ENCODE measurements at regions not wholly inside any gene's neighbourhood (a gene's known extent, or its start where the extent isn't known, plus 50 kb on each side); places are given as distances from the start of the nearest gene placed in this dataset.

GRCh38 chr5:12759377-12759776 lies 855.1 kb upstream of the CTNND2 start:
- H3K27me3 ChIP-seq (ENCODE audit: insufficient read depth): no peaks in the 10 kb centered on the region
- no peaks in the 10 kb centered on the region for H3K36me3 Mint-ChIP-seq (ENCODE audit: low read depth)
- ATAC-seq (no peak), DNase-seq (ENCODE audit: low spot score) (no peak)
- H3F3A ChIP-seq (replicated peaks; ENCODE audit: low read depth): no peaks in the 10 kb centered on the region
- H3K36me3 ChIP-seq (ENCODE audit: insufficient read depth): no peaks in the 10 kb centered on the region
- H3K9me3 Mint-ChIP-seq: no peaks in the 10 kb centered on the region
- no peaks in the 10 kb centered on the region for H3K4me1 ChIP-seq (ENCODE audit: insufficient read depth)
- H3K27ac Mint-ChIP-seq: no peak overlapping the region
- H3K27me3 Mint-ChIP-seq (ENCODE audit: insufficient read depth, low read depth, poor library complexity): no peaks in the 10 kb centered on the region
- no peak overlapping the region for H3K27ac ChIP-seq (ENCODE audit: low read depth)
- H3K9me2 ChIP-seq (ENCODE audit: insufficient read depth): no peaks in the 10 kb centered on the region
- no peak overlapping the region for H3K4me2 ChIP-seq
- H3K79me2 ChIP-seq (replicated peaks; ENCODE audit: insufficient read depth): no peaks in the 10 kb centered on the region
- H4K20me1 ChIP-seq (replicated peaks; ENCODE audit: insufficient read depth): no peaks in the 10 kb centered on the region
- H3K4me3 ChIP-seq: no peak overlapping the region
- no peaks in the 10 kb centered on the region for H3K4me1 Mint-ChIP-seq
- H2AFZ ChIP-seq: no peak overlapping the region
- H3K4me3 Mint-ChIP-seq: no peak overlapping the region
- no peak for TF ChIP-seq CTCF (conservative IDR thresholded peaks at IDR 0.05; ENCODE audit: low read depth in 2 of 2)
- no peak for TF ChIP-seq EZH2 (IDR thresholded peaks at IDR 0.05; ENCODE audit: low read depth, unreplicated experiment)
- no peak for TF ChIP-seq ZNF114 (CRISPR knock-in tag; IDR thresholded peaks at IDR 0.05)
- TF ChIP-seq JUNB (IDR thresholded peaks at IDR 0.05; ENCODE audit: unreplicated experiment): no peak
- TF ChIP-seq CREB1 (CRISPR knock-in tag; IDR thresholded peaks at IDR 0.05; ENCODE audit: low read depth): no peak
- TF ChIP-seq POLR2AphosphoS5 (IDR thresholded peaks at IDR 0.05; ENCODE audit: low read depth): no peak
- TF ChIP-seq, protein P1, sequence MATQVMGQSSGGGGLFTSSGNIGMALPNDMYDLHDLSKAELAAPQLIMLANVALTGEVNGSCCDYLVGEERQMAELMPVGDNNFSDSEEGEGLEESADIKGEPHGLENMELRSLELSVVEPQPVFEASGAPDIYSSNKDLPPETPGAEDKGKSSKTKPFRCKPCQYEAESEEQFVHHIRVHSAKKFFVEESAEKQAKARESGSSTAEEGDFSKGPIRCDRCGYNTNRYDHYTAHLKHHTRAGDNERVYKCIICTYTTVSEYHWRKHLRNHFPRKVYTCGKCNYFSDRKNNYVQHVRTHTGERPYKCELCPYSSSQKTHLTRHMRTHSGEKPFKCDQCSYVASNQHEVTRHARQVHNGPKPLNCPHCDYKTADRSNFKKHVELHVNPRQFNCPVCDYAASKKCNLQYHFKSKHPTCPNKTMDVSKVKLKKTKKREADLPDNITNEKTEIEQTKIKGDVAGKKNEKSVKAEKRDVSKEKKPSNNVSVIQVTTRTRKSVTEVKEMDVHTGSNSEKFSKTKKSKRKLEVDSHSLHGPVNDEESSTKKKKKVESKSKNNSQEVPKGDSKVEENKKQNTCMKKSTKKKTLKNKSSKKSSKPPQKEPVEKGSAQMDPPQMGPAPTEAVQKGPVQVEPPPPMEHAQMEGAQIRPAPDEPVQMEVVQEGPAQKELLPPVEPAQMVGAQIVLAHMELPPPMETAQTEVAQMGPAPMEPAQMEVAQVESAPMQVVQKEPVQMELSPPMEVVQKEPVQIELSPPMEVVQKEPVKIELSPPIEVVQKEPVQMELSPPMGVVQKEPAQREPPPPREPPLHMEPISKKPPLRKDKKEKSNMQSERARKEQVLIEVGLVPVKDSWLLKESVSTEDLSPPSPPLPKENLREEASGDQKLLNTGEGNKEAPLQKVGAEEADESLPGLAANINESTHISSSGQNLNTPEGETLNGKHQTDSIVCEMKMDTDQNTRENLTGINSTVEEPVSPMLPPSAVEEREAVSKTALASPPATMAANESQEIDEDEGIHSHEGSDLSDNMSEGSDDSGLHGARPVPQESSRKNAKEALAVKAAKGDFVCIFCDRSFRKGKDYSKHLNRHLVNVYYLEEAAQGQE (IDR thresholded peaks at IDR 0.05; ENCODE audit: unreplicated experiment): no peak
- no peak for TF ChIP-seq NANOG (IDR thresholded peaks at IDR 0.05; ENCODE audit: borderline replicate concordance)
- no peak for TF ChIP-seq EZH2phosphoT487 (IDR thresholded peaks at IDR 0.05; ENCODE audit: unreplicated experiment)
- TF ChIP-seq ZNF462 (CRISPR knock-in tag; IDR thresholded peaks at IDR 0.05): no peak
- TF ChIP-seq ZNF331 (CRISPR knock-in tag; IDR thresholded peaks at IDR 0.05; ENCODE audit: low read depth): no peak

Data from GM23338 (cell line).